GM21576 (cell line): ENCODE measurements at regions not wholly inside any gene's neighbourhood (a gene's known extent, or its start where the extent isn't known, plus 50 kb on each side); places are given as distances from the start of the nearest gene placed in this dataset.
"Not testable (repeated sequence)": the region's sequence is repeated elsewhere in the genome, so short reads cannot be mapped to it uniquely, and the experiment has no call there.

ENCODE experiments used
- ATAC-seq: cut with Tn5 transposase; IDR thresholded peaks from one replicate; pipeline ENCODE4 v1.9.1; 2021; ENCODE audit warnings: mild to moderate bottlenecking, moderate library complexity; ENCODE audit not compliant: unreplicated experiment

DNA sequence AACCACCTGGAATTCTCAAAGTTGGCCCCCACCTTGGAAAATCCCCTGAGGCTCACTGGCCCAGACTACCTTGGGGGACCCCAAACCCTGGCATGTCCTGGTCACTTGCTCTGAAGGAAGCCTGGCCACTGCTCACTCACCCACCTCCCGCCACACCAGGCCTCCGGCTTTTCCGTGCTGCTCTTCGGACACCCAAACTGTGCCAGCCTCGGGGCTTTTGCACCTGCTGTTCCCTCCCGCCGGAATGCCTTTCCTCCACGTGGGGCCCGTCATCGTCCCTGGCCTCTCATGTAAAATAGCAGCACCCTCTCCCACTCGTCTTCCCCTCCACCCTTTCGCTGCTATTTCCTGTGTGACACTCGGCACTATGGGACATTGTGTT lies 87.2 kb upstream of the NCOR2 start:
- no peak for ATAC-seq

DNA sequence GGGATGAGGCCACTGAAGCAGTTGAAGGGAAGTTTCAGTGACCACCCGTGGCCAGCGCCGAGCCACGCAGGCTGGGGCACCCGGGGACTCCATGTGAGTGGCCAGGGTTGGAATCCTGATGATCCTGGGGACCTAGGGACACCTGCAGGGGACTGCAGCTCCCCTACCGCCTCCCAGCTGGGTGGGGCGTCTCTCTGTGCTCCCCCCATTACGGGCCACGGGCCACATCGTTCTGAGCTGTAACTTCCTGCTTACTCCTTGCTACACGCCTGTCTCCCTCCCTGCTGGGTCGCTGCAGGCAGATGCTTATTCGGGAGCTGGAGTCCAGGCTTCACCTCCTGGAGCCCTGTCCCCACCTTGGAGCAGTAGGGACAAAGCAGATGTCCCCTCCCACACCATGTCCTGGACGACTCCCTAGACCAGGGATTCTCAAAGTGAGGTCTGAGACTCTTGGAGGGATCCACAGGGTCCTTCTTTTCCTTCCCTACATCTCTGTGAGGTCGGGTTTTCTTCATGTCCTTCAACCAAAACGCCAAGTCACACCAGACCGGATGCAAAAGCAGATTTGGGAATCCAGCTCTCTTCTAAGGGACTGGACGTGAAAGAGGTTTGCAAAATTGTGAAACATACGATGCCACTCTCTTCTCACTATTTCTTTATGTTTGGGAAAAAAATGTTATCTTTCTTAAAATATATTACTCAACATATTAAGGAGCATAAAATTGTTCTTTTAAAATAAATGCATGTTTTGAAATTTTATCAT lies 85.9 kb upstream of the NCOR2 start:
- ATAC-seq, result no peak

DNA sequence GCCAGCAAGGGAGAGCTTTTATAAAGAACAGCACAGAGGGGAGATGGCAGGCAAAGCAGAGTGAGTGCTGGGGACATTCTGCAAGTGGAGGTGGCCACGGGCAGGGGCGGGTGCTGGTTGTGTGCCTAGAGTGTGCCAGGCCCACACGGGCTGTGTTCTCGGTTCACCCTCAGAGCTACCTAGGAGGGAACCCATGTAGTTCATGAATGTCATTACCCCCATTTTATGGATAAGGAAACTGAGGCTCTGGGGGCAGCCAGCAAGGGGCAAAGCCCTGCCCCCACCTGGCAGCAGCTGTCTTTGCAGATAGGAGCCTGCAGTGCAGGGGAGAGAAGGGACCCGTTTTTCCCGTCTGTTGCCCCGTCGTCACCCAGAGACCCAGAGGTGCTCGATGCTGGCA lies 85.2 kb upstream of the NCOR2 start:
- ATAC-seq, result no peak

DNA sequence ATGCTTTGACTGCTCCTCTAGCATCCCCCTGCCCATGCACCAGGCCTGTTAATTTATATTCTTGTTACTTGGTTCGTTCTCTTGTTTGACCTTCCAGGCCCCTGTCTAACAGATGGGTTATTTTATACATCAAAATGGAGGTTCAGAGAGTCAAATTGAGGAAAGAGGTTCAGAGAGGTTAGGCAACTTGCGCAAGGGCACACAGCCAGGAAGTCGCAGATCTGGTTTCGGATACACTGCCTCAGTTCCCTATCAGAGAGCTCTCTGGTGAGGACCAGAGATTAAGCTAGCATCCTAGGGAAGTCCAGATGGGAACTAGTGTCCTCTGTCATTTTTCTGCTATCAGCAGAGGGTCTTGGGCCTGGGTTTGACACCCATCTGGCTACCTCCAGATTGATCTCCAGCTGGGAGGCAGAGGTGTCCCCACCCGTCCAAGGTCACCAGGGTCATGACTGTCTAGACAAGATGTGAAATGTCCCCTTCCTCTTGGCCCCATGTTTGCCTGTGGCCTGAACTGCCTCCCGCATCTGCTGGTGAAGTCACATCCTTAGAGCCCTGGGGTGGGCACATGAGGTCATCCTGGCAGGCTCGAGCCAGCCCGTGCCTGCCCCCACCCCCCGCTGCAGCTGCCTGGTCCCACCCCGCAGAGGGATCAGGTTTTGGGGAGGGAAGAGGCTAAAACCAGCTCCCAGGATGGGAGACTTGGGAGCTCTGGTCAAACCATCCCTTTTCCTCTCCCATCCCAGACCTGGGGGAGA lies 84.3 kb upstream of the NCOR2 start:
- no peak for ATAC-seq

DNA sequence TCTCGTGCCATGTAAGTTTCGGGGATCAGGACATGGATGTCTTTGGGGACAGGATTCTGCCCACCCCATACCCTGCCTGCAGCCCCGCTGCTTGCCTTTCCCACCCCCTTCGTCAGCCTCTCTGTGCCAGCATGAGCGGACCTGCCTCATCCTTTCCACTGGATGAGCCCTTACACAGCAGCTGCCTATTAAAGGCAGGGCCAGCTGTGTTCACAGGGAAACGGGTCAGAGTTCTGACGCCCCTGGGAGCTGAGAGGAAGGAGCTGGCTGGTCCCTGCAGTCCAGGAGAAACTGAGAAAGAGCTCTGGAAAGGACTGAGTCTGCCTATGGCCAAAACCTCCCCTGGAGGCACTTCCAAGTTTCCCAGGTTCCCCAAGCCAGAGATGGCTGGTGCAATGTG lies 83.5 kb upstream of the NCOR2 start:
- no peak for ATAC-seq

DNA sequence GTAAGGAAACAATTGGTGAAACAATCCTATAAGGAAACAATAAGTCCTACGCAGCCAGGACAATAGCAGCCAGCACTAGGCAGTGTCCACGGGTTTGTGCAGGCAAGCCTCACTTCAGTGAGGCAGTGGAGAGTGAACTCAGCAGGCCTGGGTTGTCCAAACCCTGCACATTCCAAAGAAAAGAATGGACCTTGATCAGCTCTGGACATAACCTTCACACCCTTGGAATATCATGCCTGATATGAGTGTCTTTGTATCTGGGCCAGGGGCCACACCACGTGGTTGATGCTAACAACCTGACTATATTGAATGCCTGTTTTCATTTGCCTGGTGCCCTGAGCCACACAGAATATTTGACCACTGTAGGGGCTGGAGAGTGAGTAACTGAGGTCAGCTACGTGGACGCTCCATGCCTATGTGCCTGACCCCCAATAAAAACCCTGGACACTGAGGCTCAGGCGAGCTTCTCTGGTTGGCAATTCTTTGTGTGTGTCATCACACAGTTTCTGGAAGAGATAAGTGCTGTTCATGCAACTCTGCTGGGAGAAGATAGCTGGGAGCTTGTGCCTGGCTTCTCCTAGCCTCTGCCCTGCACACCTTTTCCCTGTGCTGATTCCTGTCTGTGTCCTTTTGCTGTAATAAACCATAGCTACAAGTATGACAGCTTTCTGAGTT lies 81.4 kb upstream of the NCOR2 start:
- no peak for ATAC-seq

DNA sequence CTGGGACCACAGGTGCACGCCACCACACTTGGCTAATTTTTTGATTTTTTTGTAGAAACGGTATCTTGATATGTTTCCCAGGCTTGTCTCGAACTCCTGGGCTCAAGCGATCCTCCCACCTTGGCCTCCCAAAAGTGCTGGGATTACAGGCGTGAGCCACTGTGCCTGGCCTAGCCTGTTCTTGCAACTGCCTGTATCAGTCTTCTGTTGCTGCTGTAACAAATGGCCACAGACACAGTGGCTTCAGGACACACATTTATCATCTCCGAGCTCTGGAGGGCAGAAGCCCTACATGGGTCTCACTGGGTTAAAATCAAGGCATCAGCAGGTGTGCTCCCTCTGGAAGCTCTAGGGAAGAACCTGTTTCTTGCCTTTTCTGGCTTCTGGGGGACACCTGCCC lies 79.9 kb upstream of the NCOR2 start:
- no peak for ATAC-seq

DNA sequence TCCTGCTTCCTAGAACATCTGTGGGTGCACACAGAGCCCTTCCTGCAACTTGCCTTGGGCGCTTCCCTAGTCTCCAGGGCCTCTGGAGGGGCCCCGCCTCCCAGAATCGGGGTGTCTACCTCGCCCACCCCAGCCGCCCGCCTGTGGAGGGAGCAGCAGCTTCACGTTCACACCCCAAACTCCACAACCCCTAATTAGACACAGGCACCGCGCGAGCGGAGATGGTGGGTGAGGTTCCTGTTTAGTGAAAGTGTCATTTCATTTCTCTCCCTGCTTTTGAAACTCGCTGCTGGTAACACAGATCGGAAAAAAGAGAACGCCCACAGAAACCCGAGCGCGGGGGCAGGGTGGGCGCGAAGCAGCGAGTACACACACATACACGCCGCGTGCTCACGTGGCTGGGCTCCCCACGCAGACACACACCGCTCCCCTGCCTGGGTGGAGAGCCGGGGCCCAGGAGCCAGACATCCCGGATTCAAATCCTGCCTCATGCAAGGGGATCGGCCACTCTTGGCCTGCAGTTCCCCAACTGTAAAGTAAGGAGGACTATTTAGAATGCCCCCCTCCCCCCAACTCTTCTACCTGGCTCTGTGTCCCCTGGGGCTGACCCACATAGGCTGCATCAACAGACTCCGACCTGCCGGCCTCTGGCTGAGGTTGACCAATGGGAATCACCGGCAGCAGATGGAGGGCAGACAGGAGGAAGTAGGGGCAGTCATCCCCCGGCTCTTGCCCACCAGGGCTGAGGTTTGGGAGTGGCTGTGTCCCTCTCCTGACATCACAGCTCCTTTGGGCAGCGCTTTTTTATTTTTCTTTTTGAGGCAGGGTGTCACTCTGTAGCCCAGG lies 79.2 kb upstream of the NCOR2 start:
- ATAC-seq, result no peak

DNA sequence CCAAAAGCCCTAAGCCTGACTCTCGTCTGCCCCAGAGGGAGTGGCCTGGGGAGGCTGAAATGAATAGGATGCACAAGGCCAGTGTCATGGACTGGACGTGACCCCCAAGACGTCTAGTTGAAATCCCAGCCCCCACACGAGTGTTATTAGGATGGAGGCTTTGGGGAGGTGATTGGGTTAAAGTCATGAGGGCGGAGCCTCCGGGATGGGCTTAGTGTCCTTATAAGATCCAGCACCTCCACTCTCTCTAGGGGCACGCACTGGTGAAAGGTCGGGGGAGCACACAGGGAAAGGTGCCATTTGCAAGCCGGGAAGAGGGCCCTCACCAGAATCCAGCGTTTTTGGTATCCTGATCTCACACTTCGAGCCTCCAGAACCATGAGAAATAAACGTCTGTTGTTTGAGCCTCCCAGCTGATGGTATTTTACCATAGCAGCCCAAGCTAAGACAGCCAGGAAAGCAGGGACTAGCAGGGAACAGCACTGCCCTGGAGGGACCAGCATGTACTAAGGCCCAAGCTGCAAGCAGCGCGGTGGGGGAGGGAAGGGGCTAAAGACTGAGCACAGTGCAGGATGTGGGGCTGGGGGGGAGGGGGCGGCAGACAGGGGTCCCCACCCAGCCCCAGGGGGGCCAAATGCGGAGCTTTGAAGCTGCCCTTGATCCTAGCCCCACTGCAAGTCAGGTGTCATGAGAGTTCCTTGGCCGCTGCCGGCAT lies 78.3 kb upstream of the NCOR2 start:
- no peak for ATAC-seq

DNA sequence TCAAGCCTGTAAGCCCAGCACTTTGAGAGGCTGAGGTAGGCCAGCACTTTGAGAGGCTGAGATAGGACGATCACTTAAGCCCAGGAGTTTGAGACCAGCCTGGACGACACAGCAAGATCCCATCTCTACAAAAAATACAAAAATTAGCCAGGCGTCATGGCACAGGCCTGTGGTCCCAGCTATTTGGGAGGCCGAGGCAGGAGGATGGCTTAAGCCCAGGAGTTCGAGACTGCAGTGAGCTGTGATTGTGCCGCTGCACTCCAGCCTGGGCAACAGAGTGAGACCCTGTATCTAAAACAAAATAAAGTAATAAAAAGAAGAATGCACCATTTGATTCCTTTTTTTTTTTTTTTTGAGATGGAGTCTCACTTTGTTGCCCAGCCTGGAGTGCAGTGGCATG lies 76.4 kb upstream of the NCOR2 start:
- ATAC-seq, result not testable (repeated sequence)

DNA sequence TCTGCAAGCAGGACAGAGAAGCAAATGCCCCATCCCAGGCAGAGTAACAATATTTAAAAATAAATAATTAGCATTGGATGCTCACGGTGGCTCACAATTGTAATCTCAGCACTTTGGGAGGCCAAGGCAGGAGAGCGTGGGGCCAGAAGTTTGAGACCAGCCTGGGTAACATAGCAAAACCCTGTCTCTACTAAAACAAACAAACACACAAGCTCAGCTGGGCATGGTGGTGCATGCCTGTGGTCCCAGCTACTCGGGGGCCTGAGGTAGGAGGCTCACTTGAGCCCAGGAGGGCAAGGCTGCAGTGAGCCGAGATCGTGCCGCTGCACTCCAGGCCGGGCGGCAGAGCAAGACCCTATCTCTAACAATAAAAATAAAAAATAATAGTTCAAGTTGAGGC lies 74.7 kb upstream of the NCOR2 start:
- ATAC-seq, result no peak

DNA sequence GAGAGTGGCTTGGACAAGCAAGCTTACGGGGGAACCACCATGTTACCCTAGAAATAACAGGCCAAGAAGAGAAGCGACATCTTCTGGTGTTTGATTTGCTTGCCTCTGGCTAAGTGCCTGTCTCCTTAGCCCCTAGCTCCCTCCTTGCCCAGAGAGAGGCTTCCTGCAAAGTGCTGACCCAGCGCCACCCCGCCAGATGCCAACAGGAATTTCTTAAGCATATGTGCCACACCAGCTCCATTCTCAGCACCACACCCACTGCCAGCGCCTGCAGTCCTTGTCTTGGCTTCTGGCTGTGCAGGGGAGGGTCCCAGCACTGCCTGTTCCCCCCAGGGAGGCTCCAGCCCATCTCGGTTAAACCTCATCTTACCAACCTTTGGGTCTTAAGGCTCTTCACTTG lies 74.2 kb upstream of the NCOR2 start:
- ATAC-seq, result no peak

DNA sequence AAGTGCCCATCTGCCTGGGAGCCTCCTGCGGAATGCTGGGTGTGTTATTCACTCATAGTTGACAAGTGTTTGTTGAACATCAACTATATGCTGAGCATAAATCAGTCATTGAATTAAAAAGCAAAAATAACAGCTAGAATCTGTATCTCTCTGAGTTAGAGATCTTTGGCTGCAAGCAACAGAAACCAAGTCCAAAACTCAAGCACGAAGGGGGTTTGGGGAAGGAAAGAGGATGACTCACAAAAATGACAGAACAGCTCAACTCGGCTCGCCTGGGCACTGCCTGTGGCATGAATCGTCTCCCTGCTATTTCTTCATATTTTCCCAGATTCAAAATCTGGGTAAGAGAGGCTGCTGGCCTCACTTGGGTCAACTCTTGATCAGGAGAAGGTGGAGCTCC lies 72.6 kb upstream of the NCOR2 start:
- ATAC-seq, result no peak

DNA sequence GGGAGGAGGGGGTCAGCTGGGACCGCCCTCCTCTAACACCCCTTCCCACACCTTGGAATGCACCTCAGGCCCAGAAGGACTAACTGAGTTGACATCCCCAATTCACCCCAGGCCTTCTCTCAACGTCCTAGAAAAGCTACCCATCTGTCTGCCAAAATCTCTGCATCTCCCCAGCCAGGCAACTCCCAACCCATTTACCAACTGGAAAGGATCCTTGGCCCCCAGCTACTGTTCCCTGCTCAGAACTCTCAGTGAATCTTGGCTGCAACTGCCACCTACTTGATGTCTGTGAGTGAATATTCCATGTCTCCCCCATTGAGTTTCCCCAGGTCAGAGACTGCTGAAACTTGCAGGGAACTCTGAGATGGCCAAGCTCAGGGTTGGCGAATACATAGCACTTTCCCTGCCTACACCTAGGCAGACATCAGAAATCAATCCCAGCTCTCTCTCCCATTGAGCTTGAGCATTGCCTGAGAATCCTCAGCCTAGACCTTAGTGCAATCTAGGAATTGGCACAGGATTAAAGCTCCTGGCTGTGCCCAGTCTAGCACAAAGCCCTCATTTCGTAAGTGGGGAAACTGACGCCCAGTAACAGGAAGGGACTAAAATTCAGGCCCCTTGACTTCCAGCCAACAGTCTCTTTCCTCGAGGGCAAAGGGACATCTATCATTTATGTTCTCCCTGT lies 71.9 kb upstream of the NCOR2 start:
- no peak for ATAC-seq

DNA sequence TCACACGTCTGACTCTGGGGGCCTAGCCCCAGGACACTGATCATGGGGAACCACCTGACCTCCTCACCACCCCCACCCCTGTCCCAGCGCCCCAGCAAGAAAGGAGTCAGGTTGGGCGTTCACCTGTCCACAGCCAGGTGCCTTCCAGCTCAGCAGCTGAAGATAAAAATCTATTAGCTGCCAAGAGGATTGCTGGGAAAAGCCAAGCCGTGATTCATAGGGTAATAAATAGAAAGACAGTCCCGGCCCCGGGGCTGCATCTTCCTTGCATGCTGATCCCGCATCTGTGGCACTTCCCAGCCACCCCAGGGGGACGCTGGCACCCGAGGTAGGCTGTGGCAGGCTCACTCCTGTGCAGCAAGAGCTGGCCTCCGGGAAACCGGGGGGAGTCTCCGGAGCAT lies 70.2 kb upstream of the NCOR2 start:
- no peak for ATAC-seq

DNA sequence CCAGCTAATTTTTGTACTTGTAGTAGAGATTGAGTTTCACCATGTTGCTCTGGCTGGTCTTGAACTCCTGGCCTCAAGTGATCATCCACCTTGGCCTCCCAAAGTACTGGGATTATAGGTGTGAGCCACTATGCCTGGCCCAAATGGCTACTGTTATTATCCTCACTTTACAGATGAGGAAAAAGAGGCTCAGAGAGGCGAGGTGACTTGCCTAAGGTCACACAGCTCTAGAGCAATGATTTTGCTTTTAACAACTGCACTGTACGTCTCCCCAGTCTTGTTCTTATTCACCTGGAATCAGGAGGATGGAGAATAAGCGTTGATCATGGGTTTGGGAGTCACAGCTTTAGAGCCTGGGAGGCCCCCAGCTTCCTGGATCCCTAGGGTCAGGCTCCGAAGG lies 69.8 kb upstream of the NCOR2 start:
- ATAC-seq, result no peak

DNA sequence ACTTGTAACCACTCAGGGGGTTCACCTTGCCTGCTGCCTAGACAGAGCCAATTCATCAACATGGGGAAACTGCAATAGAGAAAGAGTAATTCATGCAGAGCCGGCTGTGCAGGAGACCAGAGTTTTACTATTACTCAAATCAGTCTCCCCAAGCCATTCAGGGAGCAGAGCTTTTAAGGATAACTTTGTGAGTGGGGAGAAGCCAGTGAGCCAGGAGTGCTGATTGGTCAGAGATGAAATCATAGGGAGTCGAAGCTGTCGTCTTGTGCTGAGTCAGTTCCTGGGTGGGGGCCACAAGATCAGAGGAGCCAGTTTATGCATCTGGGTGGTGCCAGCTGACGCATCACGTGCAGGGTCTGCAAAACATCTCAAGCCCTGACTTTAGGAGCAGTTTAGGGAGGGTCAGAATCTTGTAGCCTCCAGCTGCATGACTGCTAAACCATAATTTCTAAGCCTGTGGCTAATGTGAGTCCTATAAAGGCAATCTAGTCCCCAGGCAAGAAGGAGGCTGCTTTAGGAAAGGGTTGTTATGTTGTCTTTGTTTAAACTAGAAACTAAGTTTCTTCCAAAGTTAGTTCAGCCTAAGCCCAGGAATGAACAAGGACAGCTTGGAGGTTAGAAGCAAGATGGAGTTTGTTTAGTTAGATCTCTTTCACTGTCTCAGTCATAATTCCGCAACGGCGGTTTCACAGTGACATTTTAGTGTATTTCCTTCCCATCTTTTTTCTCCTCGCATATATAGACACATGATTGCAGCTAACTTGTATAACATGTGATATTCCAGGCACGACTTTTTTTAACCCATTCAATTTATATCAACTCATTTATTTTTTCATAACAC lies 68.9 kb upstream of the NCOR2 start:
- no peak for ATAC-seq

DNA sequence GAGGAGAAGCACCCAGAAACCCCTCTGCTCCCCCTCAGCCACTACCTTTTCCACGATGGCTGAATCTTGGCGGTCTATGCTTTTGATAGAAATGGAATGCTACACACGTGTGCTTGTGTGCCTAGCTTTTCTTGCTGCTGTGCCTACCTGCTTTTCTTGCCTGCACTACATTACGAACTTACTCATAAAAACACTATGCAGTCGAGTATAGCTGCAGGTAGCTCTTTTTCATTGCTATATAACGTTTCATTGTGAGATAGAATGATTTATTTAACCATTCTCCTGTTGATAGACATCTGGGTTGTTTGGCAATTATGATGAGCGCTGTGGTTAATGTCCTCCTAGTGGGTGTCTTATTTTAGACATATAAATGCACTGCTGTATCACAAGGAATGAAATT lies 67.9 kb upstream of the NCOR2 start:
- no peak for ATAC-seq
